Karpas-422 (cell line): ENCODE measurements at regions not wholly inside any gene's neighbourhood (a gene's known extent, or its start where the extent isn't known, plus 50 kb on each side); places are given as distances from the start of the nearest gene placed in this dataset.

ENCODE experiments used
- DNase-seq: peaks from one replicate; pipeline ENCODE4 v3.0.0-alpha.2; 2015
- H2AFZ ChIP-seq: fragments of 200-600 bp; sonication (generic); 2 replicates; pipeline ENCODE4 v1.6.1; 2014; ENCODE audit warnings: antibody characterized with exemption, low read length, mixed read lengths
- H3K27ac ChIP-seq: fragments of 200-600 bp; sonication (generic); 2 replicates; pipeline ENCODE4 v1.5.1; 2014; ENCODE audit warnings: mild to moderate bottlenecking, low read length, moderate library complexity
- H3K27me3 ChIP-seq: fragments of 200-600 bp; sonication (generic); 2 replicates; pipeline ENCODE4 v1.6.1; 2014; ENCODE audit warnings: low read length, mixed read lengths
- H3K36me3 ChIP-seq: fragments of 200-600 bp; sonication (generic); 2 replicates; pipeline ENCODE4 v1.6.1; 2014; ENCODE audit warnings: low read length, mixed read lengths; ENCODE audit not compliant: insufficient read depth
- H3K4me1 ChIP-seq: fragments of 200-600 bp; sonication (generic); 2 replicates; pipeline ENCODE4 v1.6.1; 2014; ENCODE audit warnings: mild to moderate bottlenecking, low read length, mixed read lengths
- H3K4me2 ChIP-seq: fragments of 200-600 bp; sonication (generic); 2 replicates; pipeline ENCODE4 v1.6.1; 2014; ENCODE audit warnings: low read length, low read depth, mild to moderate bottlenecking; ENCODE audit not compliant: poor library complexity, severe bottlenecking
- H3K4me3 ChIP-seq: fragments of 200-600 bp; sonication (generic); 2 replicates; pipeline ENCODE4 v1.5.1; 2014; ENCODE audit warnings: mild to moderate bottlenecking, antibody characterized with exemption, low read length, mixed read lengths
- H3K79me2 ChIP-seq: fragments of 200-600 bp; sonication (generic); 2 replicates; pipeline ENCODE4 v1.6.1; 2014; ENCODE audit warnings: mild to moderate bottlenecking, low read length, mixed read lengths
- H3K9ac ChIP-seq: fragments of 200-600 bp; sonication (generic); 2 replicates; pipeline ENCODE4 v1.6.0; 2014; ENCODE audit warnings: low read length
- H3K9me2 ChIP-seq: fragments of 200-600 bp; sonication (generic), shearing (Covaris generic); replicated peaks from 2 replicates; pipeline ENCODE4 v1.6.0; 2014; ENCODE audit warnings: mild to moderate bottlenecking, low read length, moderate library complexity; ENCODE audit not compliant: insufficient read depth
- H3K9me3 ChIP-seq: fragments of 300-700, 200-600 bp; sonication (generic); 2 replicates; pipeline ENCODE4 v1.6.1; 2014; ENCODE audit warnings: low read length, mixed read lengths
- H4K20me1 ChIP-seq: fragments of 200-600 bp; sonication (generic); 2 replicates; pipeline ENCODE4 v1.6.1; 2014; ENCODE audit warnings: mild to moderate bottlenecking, antibody characterized with exemption, low read length, low read depth; ENCODE audit not compliant: insufficient read depth

DNA sequence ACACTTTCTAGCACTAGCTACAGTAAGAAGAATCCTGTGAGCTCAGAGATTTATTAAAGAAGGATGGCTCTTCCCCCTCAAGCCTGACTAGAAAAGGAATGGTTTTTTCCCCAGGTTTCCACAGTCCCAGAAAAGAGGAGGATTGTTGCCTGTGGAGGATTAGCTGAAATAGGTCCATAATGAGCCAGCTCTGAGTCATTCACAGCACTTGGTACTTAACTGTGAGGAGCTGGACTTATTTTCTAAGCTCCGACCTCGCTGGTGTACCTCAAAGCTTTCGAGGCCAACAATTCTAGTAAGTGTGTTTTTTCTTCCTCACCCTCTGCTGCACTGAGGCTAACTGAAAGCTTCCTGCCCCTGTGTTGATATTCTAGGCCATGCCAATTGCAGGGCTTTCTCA is 222.5 kb upstream of the IL12B start:
- Histone ChIP-seq H3K27ac (no peak overlapping the region), H3K79me2 (no peaks in the 10 kb centered on the region), H3K9ac (no peak overlapping the region), H3K9me2 (no peaks in the 10 kb centered on the region), H3K9me3 (no peaks in the 10 kb centered on the region), H3K4me1 (no peaks in the 10 kb centered on the region), H3K36me3 (no peaks in the 10 kb centered on the region), H4K20me1 (no peaks in the 10 kb centered on the region), H3K27me3 (no peaks in the 10 kb centered on the region), H3K4me3 (no peak overlapping the region), H2AFZ (no peak overlapping the region), H3K4me2 (no peak overlapping the region)
- DNase-seq = no peak

DNA sequence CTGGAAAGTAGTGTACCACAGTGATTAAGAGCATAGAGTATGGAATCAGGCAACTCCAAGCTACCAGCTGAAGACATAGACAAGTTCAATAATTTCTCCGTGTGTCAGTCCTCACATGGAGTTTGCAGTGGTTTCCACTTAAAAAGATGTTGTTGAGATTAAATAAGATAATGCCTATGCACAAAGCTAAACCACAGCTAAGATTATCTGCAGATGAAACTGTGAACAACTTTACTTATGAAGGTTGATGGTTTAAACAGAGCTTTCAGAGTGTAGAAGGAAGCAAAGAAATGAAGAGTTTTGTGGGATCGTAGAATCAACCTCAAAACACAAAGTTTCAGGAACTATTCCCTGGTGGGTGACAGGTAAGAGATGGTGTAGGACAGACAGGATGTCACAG is 223.5 kb upstream of the IL12B start:
- Histone ChIP-seq H4K20me1 (no peaks in the 10 kb centered on the region), H3K4me2 (no peak overlapping the region), H3K4me1 (no peaks in the 10 kb centered on the region), H3K79me2 (no peaks in the 10 kb centered on the region), H2AFZ (no peak overlapping the region), H3K9me3 (no peaks in the 10 kb centered on the region), H3K27me3 (no peaks in the 10 kb centered on the region), H3K4me3 (no peak overlapping the region), H3K27ac (no peak overlapping the region), H3K36me3 (no peaks in the 10 kb centered on the region), H3K9ac (no peak overlapping the region), H3K9me2 (no peaks in the 10 kb centered on the region)
- DNase-seq = no peak

DNA sequence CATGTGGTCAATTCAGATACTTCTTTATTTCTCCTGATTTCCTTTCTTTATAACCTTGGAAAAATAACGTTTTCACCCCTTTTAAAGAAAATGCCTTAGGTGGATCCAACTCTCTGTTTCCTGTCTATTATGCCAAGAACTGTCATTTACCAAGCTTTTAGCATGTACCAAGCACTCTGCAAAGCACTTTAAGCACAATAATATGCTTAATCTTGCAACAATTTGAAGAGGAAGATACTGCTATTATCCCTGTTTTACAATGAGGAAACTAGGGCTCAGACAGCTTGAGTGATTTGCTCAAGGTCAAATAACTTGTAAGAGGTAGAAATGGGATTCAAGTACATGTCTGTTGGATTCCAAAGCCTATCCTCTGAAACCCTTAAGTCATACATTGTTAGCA is 224.8 kb upstream of the IL12B start:
- H3K4me1 ChIP-seq = no peaks in the 10 kb centered on the region
- H3K36me3 ChIP-seq = no peaks in the 10 kb centered on the region
- H2AFZ ChIP-seq = no peak overlapping the region
- H3K4me2 ChIP-seq = no peak overlapping the region
- H3K9me2 ChIP-seq = no peaks in the 10 kb centered on the region
- H3K9me3 ChIP-seq = no peaks in the 10 kb centered on the region
- no peaks in the 10 kb centered on the region for H4K20me1 ChIP-seq
- no peak for DNase-seq
- H3K9ac ChIP-seq = no peak overlapping the region
- H3K27ac ChIP-seq = no peak overlapping the region
- no peaks in the 10 kb centered on the region for H3K27me3 ChIP-seq
- H3K4me3 ChIP-seq = no peak overlapping the region
- H3K79me2 ChIP-seq = no peaks in the 10 kb centered on the region

DNA sequence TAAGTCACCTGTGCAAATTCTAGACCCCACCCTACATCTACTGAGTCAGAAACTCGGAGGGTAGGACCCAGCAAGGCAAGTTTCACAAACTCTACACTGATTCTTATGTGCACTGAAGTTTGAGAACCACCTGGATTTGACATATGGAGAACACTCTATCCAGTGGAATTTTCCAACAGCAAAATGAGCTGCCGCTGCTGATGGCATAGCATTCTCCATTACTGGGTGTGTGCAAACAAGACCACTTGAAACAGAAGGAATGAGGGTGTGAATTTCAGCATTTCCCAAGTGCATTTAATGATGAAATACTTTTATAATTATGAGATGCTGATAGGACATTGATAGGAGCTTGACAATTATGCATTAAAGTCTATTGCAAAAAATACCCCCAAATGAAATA is 229.1 kb upstream of the IL12B start:
- Histone ChIP-seq H3K4me1 (no peaks in the 10 kb centered on the region), H2AFZ (no peak overlapping the region), H4K20me1 (no peaks in the 10 kb centered on the region), H3K4me3 (no peak overlapping the region), H3K27ac (no peak overlapping the region), H3K9ac (no peak overlapping the region), H3K9me2 (no peaks in the 10 kb centered on the region), H3K79me2 (no peaks in the 10 kb centered on the region), H3K27me3 (no peaks in the 10 kb centered on the region), H3K36me3 (no peaks in the 10 kb centered on the region), H3K9me3 (no peaks in the 10 kb centered on the region), H3K4me2 (no peak overlapping the region)
- no peak for DNase-seq

DNA sequence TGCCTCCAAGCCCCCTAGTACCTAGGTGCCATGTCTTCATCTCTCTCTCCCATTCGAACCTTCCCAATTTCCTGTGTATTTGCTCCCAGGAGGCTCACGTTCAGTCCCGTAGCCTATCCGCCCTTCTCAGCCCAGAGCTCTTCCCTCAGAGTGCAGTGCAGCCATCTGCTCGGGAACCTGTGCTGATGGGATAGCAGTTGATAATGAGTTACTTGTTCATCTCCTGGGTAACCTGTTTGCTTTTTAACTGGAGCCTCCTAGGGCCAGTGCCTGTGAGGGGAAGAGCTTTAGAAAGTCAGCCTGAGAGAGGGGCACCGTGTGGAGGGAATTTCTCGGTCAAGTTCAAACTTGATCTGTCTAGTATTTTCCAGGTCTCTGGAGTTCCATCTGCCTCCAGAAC is 229.8 kb upstream of the IL12B start:
- no peaks in the 10 kb centered on the region for H3K36me3 ChIP-seq
- no peaks in the 10 kb centered on the region for H3K9me2 ChIP-seq
- H4K20me1 ChIP-seq = no peaks in the 10 kb centered on the region
- H2AFZ ChIP-seq = no peak overlapping the region
- no peak for DNase-seq
- no peak overlapping the region for H3K4me3 ChIP-seq
- H3K9me3 ChIP-seq = no peaks in the 10 kb centered on the region
- H3K9ac ChIP-seq = no peak overlapping the region
- H3K27me3 ChIP-seq = no peaks in the 10 kb centered on the region
- H3K4me2 ChIP-seq = no peak overlapping the region
- H3K4me1 ChIP-seq = no peaks in the 10 kb centered on the region
- no peak overlapping the region for H3K27ac ChIP-seq
- no peaks in the 10 kb centered on the region for H3K79me2 ChIP-seq

DNA sequence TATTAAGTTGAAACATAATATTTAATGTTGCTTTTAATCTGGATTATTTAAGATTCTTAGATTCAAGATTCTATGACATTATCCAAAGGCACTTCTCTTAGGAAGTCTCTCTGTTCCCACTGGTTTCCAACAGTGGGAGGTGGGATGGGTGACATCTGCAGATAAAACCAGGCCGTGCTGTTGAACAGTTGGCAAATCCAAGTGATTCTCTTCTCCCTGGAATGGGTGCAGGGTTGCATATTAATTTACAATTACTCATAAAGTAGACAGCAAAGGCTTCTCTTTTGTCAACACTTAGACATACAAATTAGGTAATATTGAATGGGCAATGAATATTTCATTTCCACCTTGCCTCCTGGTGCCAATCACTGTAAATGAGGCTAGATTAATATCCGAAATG is 233.7 kb upstream of the IL12B start:
- no peaks in the 10 kb centered on the region for H3K9me2 ChIP-seq
- H2AFZ ChIP-seq = no peak overlapping the region
- H3K9ac ChIP-seq = no peak overlapping the region
- H3K36me3 ChIP-seq = no peaks in the 10 kb centered on the region
- no peak for DNase-seq
- no peaks in the 10 kb centered on the region for H3K9me3 ChIP-seq
- no peak overlapping the region for H3K4me3 ChIP-seq
- H3K27ac ChIP-seq = no peak overlapping the region
- H3K4me2 ChIP-seq = no peak overlapping the region
- H3K79me2 ChIP-seq = no peaks in the 10 kb centered on the region
- no peaks in the 10 kb centered on the region for H3K4me1 ChIP-seq
- H4K20me1 ChIP-seq = no peaks in the 10 kb centered on the region
- H3K27me3 ChIP-seq = no peaks in the 10 kb centered on the region

DNA sequence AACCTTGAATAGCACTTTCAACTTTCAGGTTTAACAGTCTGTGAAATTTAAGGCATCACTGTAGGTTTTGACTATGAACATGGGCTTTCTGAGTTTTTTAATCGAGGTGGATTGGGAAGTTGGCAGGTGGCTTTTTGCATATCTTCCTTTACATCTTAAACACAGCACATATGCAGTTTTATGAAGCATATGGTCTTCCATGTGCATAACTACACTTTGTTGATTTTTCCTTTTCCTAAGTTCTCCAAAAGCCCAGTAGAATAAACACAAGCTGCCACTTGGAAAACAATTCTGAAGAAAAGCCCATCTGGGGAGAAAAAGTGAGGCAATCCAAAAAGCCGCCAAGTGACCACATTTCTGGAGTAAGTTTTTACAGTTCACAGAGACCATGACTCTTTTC is 236.5 kb upstream of the IL12B start:
- no peak for DNase-seq
- no peak overlapping the region for H2AFZ ChIP-seq
- no peak overlapping the region for H3K9ac ChIP-seq
- no peak overlapping the region for H3K4me2 ChIP-seq
- H3K4me3 ChIP-seq = no peak overlapping the region
- no peaks in the 10 kb centered on the region for H3K27me3 ChIP-seq
- H3K36me3 ChIP-seq = no peaks in the 10 kb centered on the region
- no peak overlapping the region for H3K27ac ChIP-seq
- H3K4me1 ChIP-seq = no peaks in the 10 kb centered on the region
- H4K20me1 ChIP-seq = no peaks in the 10 kb centered on the region
- no peaks in the 10 kb centered on the region for H3K79me2 ChIP-seq
- no peaks in the 10 kb centered on the region for H3K9me2 ChIP-seq
- H3K9me3 ChIP-seq = no peaks in the 10 kb centered on the region

DNA sequence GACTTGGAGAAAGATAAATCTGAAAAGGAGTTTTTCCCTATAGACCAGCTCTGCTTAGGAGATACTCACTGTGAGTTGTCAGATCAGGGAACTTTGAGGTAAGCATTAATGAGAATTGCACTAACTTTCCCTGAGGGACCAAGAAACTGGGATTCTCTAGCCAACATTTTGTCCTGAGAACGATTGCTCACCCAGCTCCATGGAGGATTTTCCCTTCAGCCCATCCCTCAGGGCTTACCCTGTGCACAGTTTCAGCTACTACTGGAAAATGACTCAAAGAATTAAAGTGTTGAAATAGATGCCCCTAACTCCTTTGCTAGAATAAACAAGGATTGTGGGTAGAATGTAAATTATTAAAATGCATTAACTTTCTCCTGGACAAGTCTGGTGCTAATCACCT is 237.2 kb upstream of the IL12B start:
- no peaks in the 10 kb centered on the region for H3K9me3 ChIP-seq
- no peak overlapping the region for H3K27ac ChIP-seq
- no peaks in the 10 kb centered on the region for H3K27me3 ChIP-seq
- no peak overlapping the region for H3K4me3 ChIP-seq
- H4K20me1 ChIP-seq = no peaks in the 10 kb centered on the region
- no peaks in the 10 kb centered on the region for H3K36me3 ChIP-seq
- no peak overlapping the region for H2AFZ ChIP-seq
- no peaks in the 10 kb centered on the region for H3K79me2 ChIP-seq
- no peak for DNase-seq
- H3K9me2 ChIP-seq = no peaks in the 10 kb centered on the region
- no peaks in the 10 kb centered on the region for H3K4me1 ChIP-seq
- no peak overlapping the region for H3K9ac ChIP-seq
- no peak overlapping the region for H3K4me2 ChIP-seq

DNA sequence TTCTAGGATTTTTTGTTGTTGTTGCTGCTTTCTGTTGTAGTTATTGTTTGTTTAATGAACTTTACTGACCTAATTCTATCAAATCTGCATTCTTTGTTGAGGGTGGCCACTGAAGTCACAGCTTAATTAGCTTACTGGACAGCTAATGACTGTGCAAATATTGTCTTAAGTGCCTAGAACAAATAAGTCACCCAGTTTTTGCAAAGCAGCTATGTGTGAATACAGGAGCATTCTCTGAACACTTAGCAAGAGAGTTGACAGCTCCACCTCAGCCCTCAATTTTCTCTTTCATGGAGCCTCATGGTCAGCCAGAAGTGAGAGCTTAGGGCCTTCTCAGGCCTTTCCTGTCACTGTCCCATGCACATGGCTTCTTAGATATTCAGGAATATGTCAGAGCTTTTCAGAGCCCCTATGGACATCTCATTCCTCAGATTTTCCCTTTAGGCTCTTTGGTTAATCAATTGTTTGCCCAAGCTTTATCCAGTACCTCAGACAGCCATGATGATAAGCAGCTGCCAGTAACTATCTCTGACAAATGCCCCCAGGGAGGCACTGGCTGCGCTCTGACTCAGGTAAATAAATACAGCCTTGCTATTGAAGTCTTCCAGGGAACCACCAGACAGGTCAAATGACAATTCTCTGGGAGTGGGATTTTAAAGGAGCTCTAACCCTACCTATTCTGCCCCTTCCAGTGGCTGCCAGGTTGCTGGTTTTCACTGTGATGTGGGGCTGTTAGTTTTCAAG is 241.4 kb upstream of the IL12B start:
- H3K9me2 ChIP-seq = no peaks in the 10 kb centered on the region
- DNase-seq = no peak
- H3K27me3 ChIP-seq = no peaks in the 10 kb centered on the region
- no peaks in the 10 kb centered on the region for H3K4me1 ChIP-seq
- no peaks in the 10 kb centered on the region for H3K9me3 ChIP-seq
- H3K27ac ChIP-seq = no peak overlapping the region
- no peak overlapping the region for H3K4me2 ChIP-seq
- no peaks in the 10 kb centered on the region for H4K20me1 ChIP-seq
- no peaks in the 10 kb centered on the region for H3K79me2 ChIP-seq
- no peak overlapping the region for H2AFZ ChIP-seq
- H3K36me3 ChIP-seq = no peaks in the 10 kb centered on the region
- no peak overlapping the region for H3K4me3 ChIP-seq
- no peak overlapping the region for H3K9ac ChIP-seq
